ENCODE measurements at regions not wholly inside any gene's neighbourhood (a gene's known extent, or its start where the extent isn't known, plus 50 kb on each side); places are given as distances from the start of the nearest gene placed in this dataset.

- intact Hi-C loops (cut with DNase I): no loop called here
- no peak for ATAC-seq
- no peak for TF ChIP-seq CTCF (IDR thresholded peaks at IDR 0.05)
- Histone ChIP-seq H3K4me3 (no peak overlapping the region), H3K4me1 (no peaks in the 10 kb centered on the region), H3K27ac (no peak overlapping the region), H3K36me3 (no peaks in the 10 kb centered on the region), H3K9me3 (no peaks in the 10 kb centered on the region), H3K27me3 (no peaks in the 10 kb centered on the region)
- WGBS, 2 donors: 70 to 76% methylated on average over 1 of the region's 1 CpG
- no peak for DNase-seq
Observed at GRCh38 chr12:58365087-58365390, 423.7 kb downstream of the ATP23 start.

GRCh38 chr12:58367041-58367440 lies 425.7 kb downstream of the ATP23 start:
- H3K36me3 ChIP-seq: no peaks in the 10 kb centered on the region
- WGBS, 2 donors: 91 to 92% methylated on average over 3 of the region's 3 CpGs
- peaks cover 0 to 14% (median 5%) of the 10 kb centered on the region in 11 donors for H3K9me3 ChIP-seq
- no peak for TF ChIP-seq CTCF (IDR thresholded peaks at IDR 0.05)
- intact Hi-C loops (cut with DNase I): no loop called here
- ATAC-seq (no peak), DNase-seq (no peak)
- H3K4me1 ChIP-seq: no peaks in the 10 kb centered on the region
- no peaks in the 10 kb centered on the region for H3K27me3 ChIP-seq
- H3K27ac ChIP-seq: no peak overlapping the region
- no peak overlapping the region for H3K4me3 ChIP-seq

- no peak for TF ChIP-seq CTCF (IDR thresholded peaks at IDR 0.05)
- H3K4me1 ChIP-seq: no peaks in the 10 kb centered on the region
- DNase-seq (no peak), ATAC-seq (no peak)
- no peaks in the 10 kb centered on the region for H3K27me3 ChIP-seq
- no peak overlapping the region for H3K4me3 ChIP-seq
- H3K9me3 ChIP-seq: peaks cover 0 to 16% (median 5%) of the 10 kb centered on the region in 11 donors
- no peaks in the 10 kb centered on the region for H3K36me3 ChIP-seq
- H3K27ac ChIP-seq: no peak overlapping the region
- intact Hi-C loops (cut with DNase I): no loop called here
Observed at GRCh38 chr12:58368001-58368400, 426.6 kb downstream of the ATP23 start.

GRCh38 chr12:58369576-58369975 lies 428.2 kb downstream of the ATP23 start:
- intact Hi-C loops (cut with DNase I): no loop called here
- ATAC-seq (no peak), DNase-seq (no peak)
- no peaks in the 10 kb centered on the region for H3K27me3 ChIP-seq
- H3K4me3 ChIP-seq: no peak overlapping the region
- H3K9me3 ChIP-seq: peaks cover 0 to 16% (median 5%) of the 10 kb centered on the region in 11 donors
- TF ChIP-seq CTCF (IDR thresholded peaks at IDR 0.05): no peak
- no peaks in the 10 kb centered on the region for H3K4me1 ChIP-seq
- H3K27ac ChIP-seq: no peak overlapping the region
- no peaks in the 10 kb centered on the region for H3K36me3 ChIP-seq
- 73 to 75% methylated on average over 3 of the region's 3 CpGs for WGBS, 2 donors

GRCh38 chr12:58372298-58372697 lies 430.9 kb downstream of the ATP23 start:
- no peak for ATAC-seq
- 80 to 82% methylated on average over 3 of the region's 3 CpGs for WGBS, 2 donors
- H3K9me3 ChIP-seq: peaks cover 0 to 16% (median 5%) of the 10 kb centered on the region in 11 donors
- H3K27me3 ChIP-seq: no peaks in the 10 kb centered on the region
- intact Hi-C loops (cut with DNase I): no loop called here
- H3K4me3 ChIP-seq: no peak overlapping the region
- H3K27ac ChIP-seq: no peak overlapping the region
- H3K4me1 ChIP-seq: no peaks in the 10 kb centered on the region
- no peak for DNase-seq
- no peak for TF ChIP-seq CTCF (IDR thresholded peaks at IDR 0.05)
- H3K36me3 ChIP-seq: no peaks in the 10 kb centered on the region
